ENCODE measurements at regions not wholly inside any gene's neighbourhood (a gene's known extent, or its start where the extent isn't known, plus 50 kb on each side); places are given as distances from the start of the nearest gene placed in this dataset.

DNA sequence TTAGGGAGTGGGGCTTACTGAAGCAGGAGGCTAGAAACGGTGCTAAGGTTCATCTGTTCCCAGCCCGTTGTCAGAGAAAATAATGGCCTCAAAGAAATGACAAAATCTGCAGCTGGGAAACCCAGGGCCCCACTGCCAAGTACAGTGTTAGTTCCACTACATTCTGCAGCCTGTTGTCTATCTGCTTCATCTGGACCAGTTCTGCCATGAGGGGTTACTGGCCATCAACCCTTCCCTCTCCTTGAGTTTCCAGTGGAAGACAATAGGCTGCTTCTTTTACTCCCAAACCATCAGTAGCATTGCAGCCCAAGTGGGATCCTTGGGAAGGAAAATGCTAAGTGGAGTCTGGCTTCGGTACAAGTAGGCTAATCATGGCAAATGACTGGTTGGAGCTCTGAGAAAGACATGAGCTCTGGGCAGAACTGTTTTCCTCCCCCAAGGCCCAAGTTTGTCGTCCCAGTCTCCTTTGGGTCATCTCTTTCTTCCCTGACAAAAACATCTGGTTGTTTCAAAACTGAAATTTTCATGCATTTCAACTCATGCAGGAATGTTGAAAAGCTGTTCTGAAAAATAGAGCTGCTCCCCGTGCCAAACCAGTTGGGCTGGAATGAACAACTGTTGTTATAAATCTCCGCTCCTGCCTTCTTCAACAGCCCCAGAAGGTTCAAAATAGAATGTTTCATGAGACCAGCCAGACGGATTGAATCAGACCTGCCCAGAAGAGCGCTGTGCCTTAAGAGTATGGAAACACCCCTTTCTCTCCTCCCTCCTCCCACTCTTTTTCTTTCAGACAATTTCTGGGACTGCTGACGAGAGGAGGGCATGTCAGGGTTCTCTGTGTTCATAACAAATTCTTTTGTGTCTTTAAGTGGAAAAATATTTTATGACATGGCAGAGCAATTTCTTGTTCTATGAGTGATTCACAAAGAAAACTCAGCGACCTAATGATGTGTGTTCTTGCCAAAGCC, 116.6 kb downstream of the RAB18 start:
- H3K9me3 ChIP-seq = no peaks in the 10 kb centered on the region
- H3K27me3 ChIP-seq = peaks cover 0 to 5% of the 10 kb centered on the region in 2 donors
- ATAC-seq (peak; percentile 9), DNase-seq (peak in 1 of 4 donors; percentile 10)
- WGBS, 2 donors = 43 to 51% methylated on average over 10 of the region's 10 CpGs
- H3K4me3 ChIP-seq = no peak overlapping the region
- H3K36me3 ChIP-seq (replicated peaks in 1 of 2; ENCODE audit: insufficient read depth in 1 of 2, low read depth in 2 of 2) = no peaks in the 10 kb centered on the region
- H3K27ac ChIP-seq = no peak overlapping the region
- H3K4me1 ChIP-seq = no peaks in the 10 kb centered on the region
- no peak for TF ChIP-seq POLR2A (IDR thresholded peaks at IDR 0.05)
- TF ChIP-seq, protein P1, sequence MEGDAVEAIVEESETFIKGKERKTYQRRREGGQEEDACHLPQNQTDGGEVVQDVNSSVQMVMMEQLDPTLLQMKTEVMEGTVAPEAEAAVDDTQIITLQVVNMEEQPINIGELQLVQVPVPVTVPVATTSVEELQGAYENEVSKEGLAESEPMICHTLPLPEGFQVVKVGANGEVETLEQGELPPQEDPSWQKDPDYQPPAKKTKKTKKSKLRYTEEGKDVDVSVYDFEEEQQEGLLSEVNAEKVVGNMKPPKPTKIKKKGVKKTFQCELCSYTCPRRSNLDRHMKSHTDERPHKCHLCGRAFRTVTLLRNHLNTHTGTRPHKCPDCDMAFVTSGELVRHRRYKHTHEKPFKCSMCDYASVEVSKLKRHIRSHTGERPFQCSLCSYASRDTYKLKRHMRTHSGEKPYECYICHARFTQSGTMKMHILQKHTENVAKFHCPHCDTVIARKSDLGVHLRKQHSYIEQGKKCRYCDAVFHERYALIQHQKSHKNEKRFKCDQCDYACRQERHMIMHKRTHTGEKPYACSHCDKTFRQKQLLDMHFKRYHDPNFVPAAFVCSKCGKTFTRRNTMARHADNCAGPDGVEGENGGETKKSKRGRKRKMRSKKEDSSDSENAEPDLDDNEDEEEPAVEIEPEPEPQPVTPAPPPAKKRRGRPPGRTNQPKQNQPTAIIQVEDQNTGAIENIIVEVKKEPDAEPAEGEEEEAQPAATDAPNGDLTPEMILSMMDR (IDR thresholded peaks at IDR 0.05) = no peak
- intact Hi-C loops (cut with DNase I) = no loop called here

GRCh38 chr10:27621461-27621860, 117.4 kb downstream of the RAB18 start:
- Histone ChIP-seq H3K27me3 (peaks cover 0 to 5% of the 10 kb centered on the region in 2 donors), H3K9me3 (no peaks in the 10 kb centered on the region), H3K4me1 (no peaks in the 10 kb centered on the region), H3K4me3 (no peak overlapping the region), H3K36me3 (replicated peaks in 1 of 2; ENCODE audit: insufficient read depth in 1 of 2, low read depth in 2 of 2) (no peaks in the 10 kb centered on the region), H3K27ac (no peak overlapping the region)
- ATAC-seq (no peak), DNase-seq (no peak)
- 53 to 68% methylated on average over 4 of the region's 4 CpGs for WGBS, 2 donors
- TF ChIP-seq, protein P1 (IDR thresholded peaks at IDR 0.05) = no peak
- TF ChIP-seq POLR2A (IDR thresholded peaks at IDR 0.05) = no peak
- intact Hi-C loops (cut with DNase I) = no loop called here

- Histone ChIP-seq H3K27me3 (peaks cover 0 to 5% of the 10 kb centered on the region in 2 donors), H3K4me1 (no peaks in the 10 kb centered on the region), H3K27ac (no peak overlapping the region), H3K36me3 (replicated peaks in 1 of 2; ENCODE audit: insufficient read depth in 1 of 2, low read depth in 2 of 2) (no peaks in the 10 kb centered on the region), H3K9me3 (no peaks in the 10 kb centered on the region), H3K4me3 (no peak overlapping the region)
- intact Hi-C loops (cut with DNase I) = no loop called here
- TF ChIP-seq POLR2A (IDR thresholded peaks at IDR 0.05) = no peak
- TF ChIP-seq, protein P1 (IDR thresholded peaks at IDR 0.05) = no peak
- WGBS, 2 donors = 33 to 55% methylated on average over 1 of the region's 1 CpG
- ATAC-seq = no peak
- no peak for DNase-seq
Measured at GRCh38 chr10:27622596-27622995, 118.5 kb downstream of the RAB18 start.

All from body of pancreas (tissue), 4 donors.